ENCODE measurements at regions not wholly inside any gene's neighbourhood (a gene's known extent, or its start where the extent isn't known, plus 50 kb on each side); places are given as distances from the start of the nearest gene placed in this dataset.

GRCh38 chr12:130110914-130111313 lies 51.4 kb upstream of the FZD10 start:
- ChIA-PET CTCF (no interaction called here), POLR2A (ENCODE audit: unreplicated experiment) (no interaction called here)
- H4K8ac ChIP-seq (ENCODE audit: low read depth in 2 of 2, low read length in 2 of 2) = no peak overlapping the region
- no peak overlapping the region for H2BK120ac ChIP-seq (ENCODE audit: low read depth, low read length)
- H3K27ac ChIP-seq (ENCODE audit: insufficient read depth, low read length) = no peak overlapping the region
- no peaks in the 10 kb centered on the region for H3K36me3 ChIP-seq (ENCODE audit: control insufficient read depth, insufficient read depth, low read length)
- in situ Hi-C loops (cut with MboI; ENCODE audit: low sequenced_read_pairs) (no loop called here), dilution Hi-C loops (cut with HindIII; ENCODE audit: low sequenced_read_pairs, unreplicated experiment) (no loop called here), intact Hi-C loops (cut with micrococcal nuclease) (no loop called here)
- H2BK5ac ChIP-seq (ENCODE audit: low read depth, low read length, poor library complexity, severe bottlenecking) = no peak overlapping the region
- H4K91ac ChIP-seq (ENCODE audit: insufficient read depth, low read depth, low read length) = no peak overlapping the region
- no peak overlapping the region for H2AK9ac ChIP-seq (replicated peaks; ENCODE audit: low read depth, low read length, poor library complexity)
- no peak overlapping the region for H3K4me2 ChIP-seq (ENCODE audit: low read depth, low read length)
- H3K4me1 ChIP-seq (ENCODE audit: control insufficient read depth, insufficient read depth, low read length) = no peaks in the 10 kb centered on the region
- H3K4ac ChIP-seq (ENCODE audit: low read depth, low read length) = no peak overlapping the region
- H2BK15ac ChIP-seq (ENCODE audit: low read depth, low read length) = no peak overlapping the region
- no peak overlapping the region for H3K56ac ChIP-seq (ENCODE audit: extremely low read depth, insufficient read depth, low read length)
- no peak overlapping the region for H3K4me3 ChIP-seq (ENCODE audit: insufficient read depth, low read depth, low read length)
- no peaks in the 10 kb centered on the region for H4K20me1 ChIP-seq (ENCODE audit: insufficient read depth, low read length)
- H2BK20ac ChIP-seq (ENCODE audit: low read depth, low read length) = no peak overlapping the region
- no peak overlapping the region for H3K23ac ChIP-seq (ENCODE audit: low read depth, low read length)
- no peak overlapping the region for H3K9ac ChIP-seq (ENCODE audit: low read depth, low read length)
- H3K27me3 ChIP-seq (ENCODE audit: control insufficient read depth, insufficient read depth, low read length) = no peaks in the 10 kb centered on the region
- no peak overlapping the region for H2AFZ ChIP-seq (replicated peaks; ENCODE audit: low read length, poor library complexity)
- BruUV-seq (replicated peaks) = no TSS peak
- DNase-seq (no peak), ATAC-seq (ENCODE audit: low read depth) (no peak)
- no peak for TF ChIP-seq FOS (IDR thresholded peaks at IDR 0.05; ENCODE audit: low read depth, low read length)
- no peak for TF ChIP-seq BHLHE40 (IDR thresholded peaks at IDR 0.05; ENCODE audit: low read depth, low read length)
- TF ChIP-seq, protein P1, sequence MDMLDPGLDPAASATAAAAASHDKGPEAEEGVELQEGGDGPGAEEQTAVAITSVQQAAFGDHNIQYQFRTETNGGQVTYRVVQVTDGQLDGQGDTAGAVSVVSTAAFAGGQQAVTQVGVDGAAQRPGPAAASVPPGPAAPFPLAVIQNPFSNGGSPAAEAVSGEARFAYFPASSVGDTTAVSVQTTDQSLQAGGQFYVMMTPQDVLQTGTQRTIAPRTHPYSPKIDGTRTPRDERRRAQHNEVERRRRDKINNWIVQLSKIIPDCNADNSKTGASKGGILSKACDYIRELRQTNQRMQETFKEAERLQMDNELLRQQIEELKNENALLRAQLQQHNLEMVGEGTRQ (IDR thresholded peaks at IDR 0.05; ENCODE audit: low read depth, low read length) = no peak
- WGBS, 2 experiments (ENCODE audit: extremely low coverage in 2 of 2, insufficient read length in 1 of 2) = 60% methylated on average over 2 of the region's 8 CpGs; no CpG with 5 or more reads in 1 of the 2 experiments
- H3K9me3 ChIP-seq (ENCODE audit: control insufficient read depth, insufficient read depth, low read length) = peaks cover 34% of the 10 kb centered on the region
- no peak overlapping the region for H4K5ac ChIP-seq (ENCODE audit: low read depth, low read length)
- H3K18ac ChIP-seq (ENCODE audit: low read depth, low read length) = no peak overlapping the region
- no peak overlapping the region for H2AK5ac ChIP-seq (ENCODE audit: low read depth, low read length)
- H3K14ac ChIP-seq (replicated peaks; ENCODE audit: low read depth, low read length) = no peak overlapping the region
- H3K79me1 ChIP-seq (ENCODE audit: low read depth in 1 of 2, low read length in 2 of 2) = no peaks in the 10 kb centered on the region
- H3K9me1 ChIP-seq (ENCODE audit: insufficient read depth, low read length) = no peaks in the 10 kb centered on the region

All from IMR-90 (cell line).